ENCODE measurements at regions not wholly inside any gene's neighbourhood (a gene's known extent, or its start where the extent isn't known, plus 50 kb on each side); places are given as distances from the start of the nearest gene placed in this dataset.

DNA sequence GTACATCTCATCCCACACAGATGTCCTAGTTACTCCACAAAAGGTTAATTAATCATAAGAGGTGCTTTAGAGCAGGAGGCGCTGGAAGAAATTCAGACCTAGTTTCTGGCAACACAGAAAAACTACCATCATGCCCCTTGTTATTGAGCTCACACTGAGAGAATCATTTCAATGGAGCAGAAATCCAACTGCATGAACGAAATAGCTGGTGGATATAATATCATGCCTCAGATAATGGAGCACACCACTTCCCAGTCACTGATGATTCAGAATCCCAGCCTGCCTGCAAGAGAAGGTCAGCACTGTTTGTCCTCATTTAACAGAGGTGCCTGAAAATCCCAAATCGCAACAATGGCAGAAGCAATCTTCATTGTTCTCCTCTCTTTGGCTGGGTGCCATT is 125.8 kb upstream of the CREB1 start:
- CTCF ChIA-PET = interaction anchor here (1.6 kb wide), 1 partner anchor 19 kb away, joined by 3 read pairs; no protein-coding TSS in a partner anchor

GRCh38 chr2:207405150-207405549 is 124.6 kb upstream of the CREB1 start:
- Mint-ChIP-seq H3K27me3 (no peaks in the 10 kb centered on the region), H3K4me3 (no peak overlapping the region), H3K27ac (no peak overlapping the region), H3K9me3 (no peaks in the 10 kb centered on the region), H3K4me1 (ENCODE audit: low read depth) (no peaks in the 10 kb centered on the region), H3K36me3 (ENCODE audit: low read depth) (no peaks in the 10 kb centered on the region)
- POLR2A ChIA-PET = no interaction called here
- no peak for ATAC-seq
- TF ChIP-seq, protein P1, sequence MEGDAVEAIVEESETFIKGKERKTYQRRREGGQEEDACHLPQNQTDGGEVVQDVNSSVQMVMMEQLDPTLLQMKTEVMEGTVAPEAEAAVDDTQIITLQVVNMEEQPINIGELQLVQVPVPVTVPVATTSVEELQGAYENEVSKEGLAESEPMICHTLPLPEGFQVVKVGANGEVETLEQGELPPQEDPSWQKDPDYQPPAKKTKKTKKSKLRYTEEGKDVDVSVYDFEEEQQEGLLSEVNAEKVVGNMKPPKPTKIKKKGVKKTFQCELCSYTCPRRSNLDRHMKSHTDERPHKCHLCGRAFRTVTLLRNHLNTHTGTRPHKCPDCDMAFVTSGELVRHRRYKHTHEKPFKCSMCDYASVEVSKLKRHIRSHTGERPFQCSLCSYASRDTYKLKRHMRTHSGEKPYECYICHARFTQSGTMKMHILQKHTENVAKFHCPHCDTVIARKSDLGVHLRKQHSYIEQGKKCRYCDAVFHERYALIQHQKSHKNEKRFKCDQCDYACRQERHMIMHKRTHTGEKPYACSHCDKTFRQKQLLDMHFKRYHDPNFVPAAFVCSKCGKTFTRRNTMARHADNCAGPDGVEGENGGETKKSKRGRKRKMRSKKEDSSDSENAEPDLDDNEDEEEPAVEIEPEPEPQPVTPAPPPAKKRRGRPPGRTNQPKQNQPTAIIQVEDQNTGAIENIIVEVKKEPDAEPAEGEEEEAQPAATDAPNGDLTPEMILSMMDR (IDR thresholded peaks at IDR 0.05) = no peak
- CTCF ChIA-PET = no interaction called here
- intact Hi-C loops (cut with micrococcal nuclease) = no loop called here
- no peak for DNase-seq

More for the DNA sequence above, 125.8 kb upstream of the CREB1 start:
- Mint-ChIP-seq H3K36me3 (ENCODE audit: low read depth) (no peaks in the 10 kb centered on the region), H3K4me1 (ENCODE audit: low read depth) (no peaks in the 10 kb centered on the region), H3K27ac (no peak overlapping the region), H3K4me3 (no peak overlapping the region), H3K27me3 (no peaks in the 10 kb centered on the region), H3K9me3 (no peaks in the 10 kb centered on the region)
- TF ChIP-seq, protein P1 (IDR thresholded peaks at IDR 0.05) = no peak
- POLR2A ChIA-PET = no interaction called here
- ATAC-seq (no peak), DNase-seq (no peak)
- intact Hi-C loops (cut with micrococcal nuclease) = no loop called here

- POLR2A ChIA-PET = no interaction called here
- H3K4me3 Mint-ChIP-seq = no peak overlapping the region
- H3K4me1 Mint-ChIP-seq (ENCODE audit: low read depth) = no peaks in the 10 kb centered on the region
- ATAC-seq = no peak
- no peaks in the 10 kb centered on the region for H3K9me3 Mint-ChIP-seq
- TF ChIP-seq, protein P1 (IDR thresholded peaks at IDR 0.05) = no peak
- no peak overlapping the region for H3K27ac Mint-ChIP-seq
- H3K36me3 Mint-ChIP-seq (ENCODE audit: low read depth) = no peaks in the 10 kb centered on the region
- intact Hi-C loops (cut with micrococcal nuclease) = no loop called here
- H3K27me3 Mint-ChIP-seq = no peaks in the 10 kb centered on the region
- no peak for DNase-seq
- CTCF ChIA-PET = no interaction called here
Measured at GRCh38 chr2:207408086-207408794, 121.5 kb upstream of the CREB1 start.

DNA sequence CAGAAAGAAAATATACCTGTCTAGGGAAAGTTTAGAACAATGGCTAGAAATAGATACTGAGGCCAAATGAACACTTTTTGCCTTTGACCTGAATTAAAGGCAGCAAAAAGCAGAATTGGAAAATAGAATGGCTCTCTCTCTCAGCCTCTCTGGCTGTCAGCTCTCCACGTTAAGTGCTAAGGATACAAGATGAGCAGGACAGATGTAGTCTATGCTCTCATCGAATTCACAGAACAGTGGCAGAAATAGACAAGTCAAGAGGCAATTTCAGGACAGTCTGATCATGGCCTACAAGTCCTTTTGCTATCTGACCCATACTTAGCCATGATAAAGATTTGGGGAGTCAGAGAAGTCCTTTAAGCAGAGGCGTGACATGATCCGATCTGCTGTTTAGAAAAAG is 120.2 kb upstream of the CREB1 start:
- Mint-ChIP-seq H3K9me3 (no peaks in the 10 kb centered on the region), H3K36me3 (ENCODE audit: low read depth) (no peaks in the 10 kb centered on the region), H3K4me3 (no peak overlapping the region), H3K27me3 (no peaks in the 10 kb centered on the region), H3K27ac (no peak overlapping the region), H3K4me1 (ENCODE audit: low read depth) (no peaks in the 10 kb centered on the region)
- DNase-seq (no peak), ATAC-seq (no peak)
- TF ChIP-seq, protein P1 (IDR thresholded peaks at IDR 0.05) = no peak
- CTCF ChIA-PET = no interaction called here
- POLR2A ChIA-PET = no interaction called here
- intact Hi-C loops (cut with micrococcal nuclease) = no loop called here

- no peaks in the 10 kb centered on the region for H3K36me3 Mint-ChIP-seq (ENCODE audit: low read depth)
- POLR2A ChIA-PET = no interaction called here
- no peaks in the 10 kb centered on the region for H3K9me3 Mint-ChIP-seq
Measured at GRCh38 chr2:207412787-207413310, 116.9 kb upstream of the CREB1 start.

More at GRCh38 chr2:207412787-207413310, 116.9 kb upstream of the CREB1 start:
- Mint-ChIP-seq H3K4me1 (ENCODE audit: low read depth) (no peaks in the 10 kb centered on the region), H3K27me3 (peaks cover 5% of the 10 kb centered on the region), H3K4me3 (no peak overlapping the region), H3K27ac (no peak overlapping the region)
- intact Hi-C loops (cut with micrococcal nuclease) = no loop called here
- ATAC-seq (no peak), DNase-seq (no peak)
- CTCF ChIA-PET = no interaction called here
- TF ChIP-seq, protein P1 (IDR thresholded peaks at IDR 0.05) = no peak

All from activated CD8-positive, alpha-beta T cell treated with anti-CD3 and anti-CD28 coated beads for 36 hours (primary cell).